Stimulated activated naive CD8-positive, alpha-beta T cell treated with anti-CD3 and anti-CD28 coated beads, Interleukin-15, amount 100 ng/mL, for 72 hours (primary cell): ENCODE measurements at regions not wholly inside any gene's neighbourhood (a gene's known extent, or its start where the extent isn't known, plus 50 kb on each side); places are given as distances from the start of the nearest gene placed in this dataset.
"Not testable (repeated sequence)": the region's sequence is repeated elsewhere in the genome, so short reads cannot be mapped to it uniquely, and the experiment has no call there.

Experiments used
- ATAC-seq: fragments of 150-1000 bp; cut with Tn5 transposase; 2 replicates; pipeline ENCODE4 v1.10.0; 2021; ENCODE audit warnings: mild to moderate bottlenecking, moderate library complexity
- DNase-seq, 2 donors: peaks; one replicate each; pipeline ENCODE4 v3.0.0; 2021 to 2022
- H3K27ac Mint-ChIP-seq, 2 donors: one replicate each; pipeline ENCODE4 v1.8.0; 2022; ENCODE audit warnings: mild to moderate bottlenecking in 2 of 2, mixed read lengths in 2 of 2, moderate library complexity in 2 of 2
- H3K27me3 Mint-ChIP-seq: one replicate; pipeline ENCODE4 v1.8.0; 2022; ENCODE audit warnings: mixed read lengths
- H3K4me1 Mint-ChIP-seq: one replicate; pipeline ENCODE4 v1.8.0; 2022; ENCODE audit warnings: mild to moderate bottlenecking, mixed read lengths
- H3K4me3 Mint-ChIP-seq, 2 donors: one replicate each; pipeline ENCODE4 v1.8.0; 2022; ENCODE audit warnings: mild to moderate bottlenecking in 2 of 2, mixed read lengths in 2 of 2, moderate library complexity in 1 of 2
- H3K9me3 Mint-ChIP-seq, 2 donors: one replicate each; pipeline ENCODE4 v1.8.0; 2022; ENCODE audit warnings: mixed read lengths in 2 of 2

- peaks cover 6 to 13% of the 10 kb centered on the region in 2 donors for H3K9me3 Mint-ChIP-seq
- no peak overlapping the region for H3K4me3 Mint-ChIP-seq
- no peaks in the 10 kb centered on the region for H3K27me3 Mint-ChIP-seq
- DNase-seq (no peak), ATAC-seq (no peak)
- no peak overlapping the region for H3K27ac Mint-ChIP-seq
- H3K4me1 Mint-ChIP-seq, result no peaks in the 10 kb centered on the region
Measured at GRCh38 chr4:66571145-66571695, 900.9 kb upstream of the EPHA5 start.

GRCh38 chr4:66569228-66569627 lies 898.9 kb upstream of the EPHA5 start:
- H3K9me3 Mint-ChIP-seq, result peaks cover 4 to 6% of the 10 kb centered on the region in 2 donors
- no peak for DNase-seq
- H3K4me1 Mint-ChIP-seq, result no peaks in the 10 kb centered on the region
- no peak overlapping the region for H3K4me3 Mint-ChIP-seq
- ATAC-seq, result no peak
- no peaks in the 10 kb centered on the region for H3K27me3 Mint-ChIP-seq
- no peak overlapping the region for H3K27ac Mint-ChIP-seq

DNA sequence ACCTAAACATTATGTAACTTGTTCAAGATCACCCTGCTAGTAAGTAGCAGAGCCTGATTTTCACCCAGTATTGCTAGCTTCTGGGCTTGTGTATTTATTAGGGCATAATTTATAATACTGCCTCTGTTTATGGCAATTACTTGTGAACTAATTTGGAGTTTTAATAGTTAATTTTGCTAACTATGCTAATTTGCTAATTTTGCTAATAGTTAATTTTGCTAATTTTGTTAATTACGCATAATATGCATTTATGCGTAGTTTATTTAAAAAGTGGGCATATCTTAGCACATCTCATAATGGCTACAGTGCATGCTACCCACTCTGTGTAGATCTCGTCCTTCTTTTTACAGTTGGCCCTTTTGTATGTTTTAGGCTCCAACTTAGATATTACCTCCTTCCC lies 898.1 kb upstream of the EPHA5 start:
- H3K27ac Mint-ChIP-seq, result no peak overlapping the region
- no peak overlapping the region for H3K4me3 Mint-ChIP-seq
- ATAC-seq (no peak), DNase-seq (no peak)
- H3K9me3 Mint-ChIP-seq, result peaks cover under 1 to 4% of the 10 kb centered on the region in 2 donors
- H3K27me3 Mint-ChIP-seq, result no peaks in the 10 kb centered on the region
- no peaks in the 10 kb centered on the region for H3K4me1 Mint-ChIP-seq

- no peaks in the 10 kb centered on the region for H3K27me3 Mint-ChIP-seq
- H3K4me3 Mint-ChIP-seq, result no peak overlapping the region
- DNase-seq (no peak), ATAC-seq (no peak)
- H3K9me3 Mint-ChIP-seq, result peaks cover 0 to 4% of the 10 kb centered on the region in 2 donors
- H3K4me1 Mint-ChIP-seq, result no peaks in the 10 kb centered on the region
- no peak overlapping the region for H3K27ac Mint-ChIP-seq
Measured at GRCh38 chr4:66568001-66568400, 897.7 kb upstream of the EPHA5 start.

DNA sequence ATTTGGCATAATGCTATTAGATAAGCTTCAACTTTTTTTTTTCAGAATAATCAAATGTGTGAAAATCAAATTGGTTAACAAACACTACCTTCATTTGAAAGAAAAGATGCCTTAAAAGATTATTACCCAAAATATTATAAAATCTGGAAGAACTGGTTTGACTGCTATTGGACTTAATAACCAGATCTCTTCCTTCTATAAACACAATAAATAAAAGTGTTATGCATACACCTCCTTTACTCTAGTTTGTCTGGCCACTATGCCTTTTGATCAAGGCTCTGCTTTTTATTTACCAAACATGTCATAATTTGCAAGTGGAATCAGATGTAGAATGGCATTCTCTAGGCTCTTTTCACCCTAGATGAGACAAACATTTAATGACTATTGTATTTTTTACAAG lies 897.3 kb upstream of the EPHA5 start:
- ATAC-seq, result no peak
- no peak for DNase-seq

GRCh38 chr4:66565801-66566200 lies 895.5 kb upstream of the EPHA5 start:
- Mint-ChIP-seq H3K27me3 (no peaks in the 10 kb centered on the region), H3K27ac (no peak overlapping the region), H3K4me1 (no peaks in the 10 kb centered on the region), H3K9me3 (peaks cover 0 to 4% of the 10 kb centered on the region in 2 donors), H3K4me3 (no peak overlapping the region)
- no peak for DNase-seq
- ATAC-seq, result no peak

More for the DNA sequence above, 897.3 kb upstream of the EPHA5 start:
- H3K4me3 Mint-ChIP-seq, result no peak overlapping the region
- no peaks in the 10 kb centered on the region for H3K4me1 Mint-ChIP-seq
- no peak overlapping the region for H3K27ac Mint-ChIP-seq
- H3K27me3 Mint-ChIP-seq, result no peaks in the 10 kb centered on the region
- H3K9me3 Mint-ChIP-seq, result peaks cover 0 to 4% of the 10 kb centered on the region in 2 donors

- ATAC-seq (no peak), DNase-seq (no peak)
- H3K9me3 Mint-ChIP-seq, result peaks cover 0 to 4% of the 10 kb centered on the region in 2 donors
- no peaks in the 10 kb centered on the region for H3K4me1 Mint-ChIP-seq
- H3K4me3 Mint-ChIP-seq, result no peak overlapping the region
- H3K27me3 Mint-ChIP-seq, result no peaks in the 10 kb centered on the region
- no peak overlapping the region for H3K27ac Mint-ChIP-seq
Measured at GRCh38 chr4:66564901-66565651, 894.8 kb upstream of the EPHA5 start.

DNA sequence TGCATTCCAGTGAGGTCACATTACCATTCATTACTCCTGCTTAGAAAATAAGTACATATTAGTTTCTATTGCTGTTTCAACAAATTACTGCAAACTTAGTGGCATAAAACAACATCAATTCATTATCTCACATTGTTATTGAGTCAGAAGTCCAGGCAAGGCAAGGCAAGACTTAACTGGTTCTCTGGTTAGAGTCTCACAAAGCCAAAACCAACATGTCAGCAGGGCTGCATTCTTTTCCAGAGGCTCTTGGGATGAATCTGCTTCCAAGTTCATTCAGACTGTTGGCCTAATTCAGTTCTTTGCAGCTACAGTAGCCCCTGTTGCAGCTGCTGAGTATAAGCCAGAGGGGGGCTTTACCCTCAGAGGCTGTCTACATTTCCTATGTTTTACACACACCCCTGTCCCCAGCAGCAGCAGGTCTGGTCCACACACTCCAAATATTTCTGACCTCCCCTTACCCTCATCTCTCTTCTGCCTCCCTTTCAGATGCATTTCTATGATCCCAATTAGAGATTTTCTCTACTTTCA lies 892.1 kb upstream of the EPHA5 start:
- no peaks in the 10 kb centered on the region for H3K4me1 Mint-ChIP-seq
- H3K9me3 Mint-ChIP-seq, result no peaks in the 10 kb centered on the region
- H3K4me3 Mint-ChIP-seq, result no peak overlapping the region
- ATAC-seq (no peak), DNase-seq (no peak)
- H3K27me3 Mint-ChIP-seq, result no peaks in the 10 kb centered on the region
- H3K27ac Mint-ChIP-seq, result no peak overlapping the region

- H3K9me3 Mint-ChIP-seq, H3K4me1 Mint-ChIP-seq, DNase-seq, H3K27me3 Mint-ChIP-seq, H3K4me3 Mint-ChIP-seq, H3K27ac Mint-ChIP-seq: not testable (repeated sequence)
- peak; percentile 42 for ATAC-seq
Measured at GRCh38 chr4:66561465-66562053, 891.3 kb upstream of the EPHA5 start.

- no peak for ATAC-seq
- no peak overlapping the region for H3K27ac Mint-ChIP-seq
- H3K4me1 Mint-ChIP-seq, result no peaks in the 10 kb centered on the region
- H3K4me3 Mint-ChIP-seq, result no peak overlapping the region
- DNase-seq, result no peak
- H3K9me3 Mint-ChIP-seq, result no peaks in the 10 kb centered on the region
- H3K27me3 Mint-ChIP-seq, result no peaks in the 10 kb centered on the region
Measured at GRCh38 chr4:66558651-66559050, 888.4 kb upstream of the EPHA5 start.

GRCh38 chr4:66556651-66557278 lies 886.5 kb upstream of the EPHA5 start:
- Mint-ChIP-seq H3K27me3 (no peaks in the 10 kb centered on the region), H3K4me3 (no peak overlapping the region), H3K4me1 (no peaks in the 10 kb centered on the region), H3K27ac (no peak overlapping the region), H3K9me3 (no peaks in the 10 kb centered on the region)
- no peak for ATAC-seq
- DNase-seq, result no peak

GRCh38 chr4:66555301-66555700 lies 885.0 kb upstream of the EPHA5 start:
- no peak overlapping the region for H3K4me3 Mint-ChIP-seq
- H3K4me1 Mint-ChIP-seq, result no peaks in the 10 kb centered on the region
- H3K9me3 Mint-ChIP-seq, result no peaks in the 10 kb centered on the region
- DNase-seq (no peak), ATAC-seq (no peak)
- H3K27me3 Mint-ChIP-seq, result no peaks in the 10 kb centered on the region
- no peak overlapping the region for H3K27ac Mint-ChIP-seq

DNA sequence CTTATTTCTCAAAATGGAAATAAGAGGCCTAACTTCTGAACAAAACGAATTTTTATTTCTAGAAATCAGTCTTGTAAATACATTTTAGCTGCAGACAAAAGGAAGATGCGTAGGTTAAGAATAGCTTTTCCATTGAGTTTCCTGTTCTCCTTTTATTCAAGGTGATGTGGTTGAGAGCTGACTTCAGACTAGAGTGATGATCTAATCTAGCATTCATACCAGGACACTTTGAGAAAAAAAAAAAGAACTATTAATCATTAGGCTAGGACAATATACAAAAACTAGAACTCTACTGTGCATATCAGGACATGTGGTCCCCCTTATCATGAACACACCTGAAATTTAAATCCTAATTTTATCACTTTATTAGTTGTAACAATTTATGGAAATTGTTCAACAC lies 884.5 kb upstream of the EPHA5 start:
- H3K4me3 Mint-ChIP-seq, result no peak overlapping the region
- no peaks in the 10 kb centered on the region for H3K4me1 Mint-ChIP-seq
- H3K9me3 Mint-ChIP-seq, result no peaks in the 10 kb centered on the region
- no peaks in the 10 kb centered on the region for H3K27me3 Mint-ChIP-seq
- no peak for DNase-seq
- ATAC-seq, result no peak
- H3K27ac Mint-ChIP-seq, result no peak overlapping the region

DNA sequence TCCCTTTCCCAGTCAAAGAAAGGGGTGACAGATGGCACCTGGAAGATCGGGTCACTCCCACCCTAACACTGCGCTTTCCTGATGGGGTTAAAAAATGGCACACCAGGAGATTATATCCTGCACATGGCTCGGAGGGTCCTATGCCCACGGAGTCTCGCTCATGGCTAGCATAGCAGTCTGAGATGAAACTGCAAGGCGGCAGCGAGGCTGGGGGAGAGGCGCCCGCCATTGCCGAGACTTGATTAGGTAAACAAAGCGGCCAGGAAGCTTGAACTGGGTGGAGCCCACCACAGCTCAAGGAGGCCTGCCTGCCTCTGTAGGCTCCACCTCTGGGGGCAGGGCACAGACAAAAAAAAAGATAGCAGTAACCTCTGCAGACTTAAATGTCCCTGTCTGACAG lies 875.0 kb upstream of the EPHA5 start:
- H3K4me1 Mint-ChIP-seq, DNase-seq, H3K27ac Mint-ChIP-seq, H3K27me3 Mint-ChIP-seq, H3K4me3 Mint-ChIP-seq, ATAC-seq: not testable (repeated sequence)
- peaks cover 17 to 31% of the 10 kb centered on the region in 2 donors for H3K9me3 Mint-ChIP-seq

DNA sequence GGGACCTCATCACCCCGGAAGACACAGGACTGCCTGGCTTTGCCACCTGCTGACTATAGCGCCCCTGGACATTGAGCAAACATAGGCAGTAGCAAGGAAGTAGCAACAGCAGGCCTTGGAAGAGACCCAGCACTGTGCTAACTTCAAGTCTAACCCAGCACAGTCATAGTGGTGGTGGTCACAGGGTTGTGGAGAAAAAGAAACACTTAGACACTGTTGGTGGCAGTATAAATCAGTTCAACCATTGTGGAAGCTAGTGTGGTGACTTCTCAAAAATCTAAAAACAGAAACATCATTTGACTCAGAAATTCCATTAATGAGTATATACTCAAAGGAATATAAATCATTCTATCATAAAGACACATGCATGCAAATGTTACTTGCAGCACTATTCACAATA lies 874.0 kb upstream of the EPHA5 start:
- ATAC-seq, result no peak
- Mint-ChIP-seq H3K9me3 (peaks cover 17 to 31% of the 10 kb centered on the region in 2 donors), H3K27ac (no peak overlapping the region), H3K4me1 (no peaks in the 10 kb centered on the region), H3K4me3 (no peak overlapping the region), H3K27me3 (no peaks in the 10 kb centered on the region)
- DNase-seq, result no peak

DNA sequence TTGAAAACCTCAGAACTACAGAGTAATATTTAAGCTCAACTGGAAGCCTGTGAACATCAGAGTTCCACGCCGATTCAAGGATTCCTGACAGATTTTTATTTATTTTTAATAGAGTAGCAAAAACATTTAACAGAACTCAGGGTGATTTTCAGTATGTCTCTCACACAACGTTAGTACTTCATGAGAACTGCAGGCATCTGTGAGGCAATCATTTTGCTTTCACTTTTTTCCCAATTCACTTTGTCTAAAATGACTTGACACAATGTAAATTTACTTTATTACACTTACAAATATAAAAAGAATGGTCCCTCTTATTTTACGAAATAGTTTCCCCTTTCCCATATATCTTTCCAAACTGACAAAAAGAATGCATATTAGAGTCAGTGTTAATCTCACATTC lies 869.5 kb upstream of the EPHA5 start:
- Mint-ChIP-seq H3K27ac (no peak overlapping the region), H3K4me1 (no peaks in the 10 kb centered on the region), H3K27me3 (no peaks in the 10 kb centered on the region), H3K4me3 (no peak overlapping the region), H3K9me3 (peaks cover 8 to 9% of the 10 kb centered on the region in 2 donors)
- DNase-seq, result no peak
- ATAC-seq, result no peak
